Mesenchymal stem cell (in vitro differentiated cells and primary cell): ENCODE measurements at regions not wholly inside any gene's neighbourhood (a gene's known extent, or its start where the extent isn't known, plus 50 kb on each side); places are given as distances from the start of the nearest gene placed in this dataset.
A peak's percentile ranks its signal among the peaks of the same experiment; 100 is the strongest.

Experiments used
- DNase-seq: peaks from one replicate; pipeline ENCODE4 v3.0.0-alpha.2; 2013
- H2AFZ ChIP-seq: one replicate; pipeline ENCODE4 v1.6.1; 2013; ENCODE audit warnings: low read depth, mild to moderate bottlenecking, control low read depth, inconsistent platforms, low read length, moderate library complexity
- H2AK5ac ChIP-seq: 2 replicates; pipeline ENCODE4 v1.6.1; 2013; ENCODE audit warnings: low read length, moderate library complexity, mild to moderate bottlenecking, inconsistent platforms; ENCODE audit not compliant: severe bottlenecking
- H2BK120ac ChIP-seq: one replicate; pipeline ENCODE4 v1.6.1; 2013; ENCODE audit warnings: low read depth, mild to moderate bottlenecking, inconsistent platforms, low read length, moderate library complexity
- H2BK12ac ChIP-seq, 2 experiments: one replicate each; pipeline ENCODE4 v1.6.1; 2013; ENCODE audit warnings: inconsistent platforms in 2 of 2, low read length in 2 of 2, mild to moderate bottlenecking in 2 of 2, moderate library complexity in 2 of 2, control low read depth in 1 of 2
- H2BK15ac ChIP-seq: one replicate; pipeline ENCODE4 v1.6.1; 2013; ENCODE audit warnings: mild to moderate bottlenecking, low read depth, inconsistent platforms; ENCODE audit not compliant: poor library complexity, severe bottlenecking
- H2BK5ac ChIP-seq: 2 replicates; pipeline ENCODE4 v1.6.1; 2013; ENCODE audit warnings: low read depth, mild to moderate bottlenecking, low read length, control low read depth, inconsistent platforms; ENCODE audit not compliant: poor library complexity, severe bottlenecking
- H3K14ac ChIP-seq, 2 experiments: one replicate each; pipeline ENCODE4 v1.6.1; 2013; ENCODE audit warnings: inconsistent platforms in 2 of 2, low read length in 2 of 2, control low read depth in 1 of 2, mild to moderate bottlenecking in 1 of 2, moderate library complexity in 1 of 2
- H3K18ac ChIP-seq, 2 experiments: one replicate each; pipeline ENCODE4 v1.6.1; 2013; ENCODE audit warnings: inconsistent platforms in 2 of 2, low read length in 2 of 2, control low read depth in 1 of 2, low read depth in 1 of 2, mild to moderate bottlenecking in 1 of 2
- H3K23ac ChIP-seq, 2 experiments: one replicate each; pipeline ENCODE4 v1.6.1; 2013; ENCODE audit warnings: inconsistent platforms in 2 of 2, low read length in 2 of 2, mild to moderate bottlenecking in 2 of 2, moderate library complexity in 2 of 2, control low read depth in 1 of 2
- H3K27ac ChIP-seq: 2 replicates; pipeline ENCODE4 v1.5.1; 2013; ENCODE audit warnings: mild to moderate bottlenecking, moderate library complexity, low read length, control low read depth, inconsistent platforms; ENCODE audit not compliant: poor library complexity, severe bottlenecking
- H3K27me3 ChIP-seq, 2 experiments: 2 replicates each; pipeline versions ENCODE4 v1.6.1 to v1.7.0; 2013; ENCODE audit warnings: low read length in 2 of 2, mild to moderate bottlenecking in 2 of 2, moderate library complexity in 2 of 2, control low read depth in 1 of 2, inconsistent platforms in 1 of 2; ENCODE audit not compliant: control insufficient read depth in 1 of 2, insufficient read depth in 1 of 2
- H3K36me3 ChIP-seq, 2 experiments: 2 replicates each; pipeline versions ENCODE4 v1.6.1 to v1.7.0; 2013; ENCODE audit warnings: low read length in 2 of 2, control low read depth in 1 of 2, inconsistent platforms in 1 of 2, low read depth in 1 of 2, mild to moderate bottlenecking in 1 of 2; ENCODE audit not compliant: insufficient read depth in 2 of 2, control insufficient read depth in 1 of 2
- H3K4ac ChIP-seq, 2 experiments: one replicate each; pipeline ENCODE4 v1.6.1; 2013; ENCODE audit warnings: inconsistent platforms in 2 of 2, low read length in 2 of 2, mild to moderate bottlenecking in 2 of 2, moderate library complexity in 2 of 2, control low read depth in 1 of 2, low read depth in 1 of 2
- H3K4me1 ChIP-seq: 2 replicates; pipeline ENCODE4 v1.6.1; 2013; ENCODE audit warnings: low read depth, low read length, control low read depth; ENCODE audit not compliant: control insufficient read depth, insufficient read depth
- H3K4me2 ChIP-seq: 2 replicates; pipeline ENCODE4 v1.6.1; 2013; ENCODE audit warnings: low read length, mild to moderate bottlenecking, inconsistent platforms; ENCODE audit not compliant: poor library complexity, severe bottlenecking
- H3K4me3 ChIP-seq, 2 experiments: 2 replicates each; pipeline versions ENCODE4 v1.5.1 to v1.7.0; 2013; ENCODE audit warnings: low read length in 2 of 2, mild to moderate bottlenecking in 2 of 2, control low read depth in 1 of 2, low read depth in 1 of 2; ENCODE audit not compliant: insufficient read depth in 1 of 2
- H3K79me1 ChIP-seq: replicated peaks from 2 replicates; pipeline ENCODE4 v1.6.1; 2013; ENCODE audit warnings: mild to moderate bottlenecking, control low read depth, low read length, inconsistent platforms; ENCODE audit not compliant: poor library complexity, severe bottlenecking
- H3K9ac ChIP-seq: 2 replicates; pipeline ENCODE4 v1.7.0; 2013; ENCODE audit warnings: mild to moderate bottlenecking, low read length, moderate library complexity
- H3K9me3 ChIP-seq: 2 replicates; pipeline ENCODE4 v1.7.0; 2013; ENCODE audit warnings: mild to moderate bottlenecking, low read length; ENCODE audit not compliant: control insufficient read depth
- H4K8ac ChIP-seq: one replicate; pipeline ENCODE4 v1.6.1; 2013; ENCODE audit warnings: inconsistent platforms, mild to moderate bottlenecking, low read length, moderate library complexity
- H4K91ac ChIP-seq: one replicate; pipeline ENCODE4 v1.6.1; 2013; ENCODE audit warnings: mild to moderate bottlenecking, low read length, inconsistent platforms
- WGBS: methylation state at CpG from one replicate; pipeline ENCODE4 v1.1.7; 2013; ENCODE audit warnings: mixed read lengths; 5-methylcytosine and 5-hydroxymethylcytosine counted together

- 67% methylated on average over 9 of the region's 9 CpGs for WGBS
- Histone ChIP-seq H3K18ac (no peak overlapping the region), H3K27me3 (no peaks in the 10 kb centered on the region), H3K36me3 (no peaks in the 10 kb centered on the region), H2BK15ac (no peak overlapping the region), H4K8ac (no peak overlapping the region), H3K9ac (no peak overlapping the region), H3K9me3 (no peaks in the 10 kb centered on the region), H2AK5ac (no peak overlapping the region), H2BK120ac (no peak overlapping the region), H2BK12ac (peak overlapping the region in 1 of 2 experiments; percentile 32), H2BK5ac (no peak overlapping the region), H3K4me2 (no peak overlapping the region), H3K79me1 (no peaks in the 10 kb centered on the region), H3K14ac (no peak overlapping the region), H3K4ac (no peak overlapping the region), H3K4me3 (no peak overlapping the region), H3K4me1 (no peaks in the 10 kb centered on the region), H4K91ac (no peak overlapping the region), H2AFZ (no peak overlapping the region), H3K27ac (no peak overlapping the region), H3K23ac (no peak overlapping the region)
- peak; percentile 32 for DNase-seq
Measured at GRCh38 chr13:105908586-105908985, 626.9 kb downstream of the EFNB2 start.

GRCh38 chr13:105907319-105908019 is 628.0 kb downstream of the EFNB2 start:
- Histone ChIP-seq H2BK12ac (no peak overlapping the region), H3K9me3 (no peaks in the 10 kb centered on the region), H3K18ac (no peak overlapping the region), H3K14ac (no peak overlapping the region), H2BK15ac (no peak overlapping the region), H2BK120ac (no peak overlapping the region), H3K27me3 (no peaks in the 10 kb centered on the region), H2BK5ac (no peak overlapping the region), H3K4me3 (no peak overlapping the region), H3K4me1 (no peaks in the 10 kb centered on the region), H3K9ac (no peak overlapping the region), H4K91ac (no peak overlapping the region), H2AFZ (no peak overlapping the region), H2AK5ac (no peak overlapping the region), H3K4ac (no peak overlapping the region), H3K23ac (no peak overlapping the region), H3K79me1 (no peaks in the 10 kb centered on the region), H3K4me2 (no peak overlapping the region), H4K8ac (no peak overlapping the region), H3K36me3 (no peaks in the 10 kb centered on the region), H3K27ac (no peak overlapping the region)
- no peak for DNase-seq
- WGBS: 100% methylated on average over 2 of the region's 3 CpGs

- Histone ChIP-seq H3K27me3 (no peaks in the 10 kb centered on the region), H2BK12ac (peak overlapping the region in 1 of 2 experiments; percentile 29), H2BK15ac (no peak overlapping the region), H3K9me3 (no peaks in the 10 kb centered on the region), H2BK120ac (no peak overlapping the region), H3K9ac (no peak overlapping the region), H3K36me3 (no peaks in the 10 kb centered on the region), H3K4me2 (no peak overlapping the region), H3K23ac (no peak overlapping the region), H3K4me1 (no peaks in the 10 kb centered on the region), H4K91ac (no peak overlapping the region), H3K14ac (no peak overlapping the region), H3K4ac (no peak overlapping the region), H2BK5ac (no peak overlapping the region), H4K8ac (no peak overlapping the region), H3K18ac (no peak overlapping the region), H2AK5ac (no peak overlapping the region), H2AFZ (no peak overlapping the region), H3K79me1 (no peaks in the 10 kb centered on the region), H3K4me3 (no peak overlapping the region), H3K27ac (no peak overlapping the region)
- no peak for DNase-seq
- WGBS: over 99% methylated on average over 5 of the region's 5 CpGs
Measured at GRCh38 chr13:105906746-105907145, 628.7 kb downstream of the EFNB2 start.

- no peak overlapping the region for H3K4me3 ChIP-seq
- no peaks in the 10 kb centered on the region for H3K36me3 ChIP-seq
- H3K79me1 ChIP-seq: no peaks in the 10 kb centered on the region
- no peak for DNase-seq
- no peak overlapping the region for H3K4ac ChIP-seq
- no peak overlapping the region for H3K23ac ChIP-seq
- H3K9ac ChIP-seq: no peak overlapping the region
- no peak overlapping the region for H2AFZ ChIP-seq
- no peak overlapping the region for H3K18ac ChIP-seq
- no peak overlapping the region for H3K14ac ChIP-seq
- 95% methylated on average over 7 of the region's 9 CpGs for WGBS
- H2BK12ac ChIP-seq: peak overlapping the region in 1 of 2 experiments; percentile 6
- no peak overlapping the region for H3K4me2 ChIP-seq
- no peak overlapping the region for H2BK15ac ChIP-seq
- no peak overlapping the region for H2BK5ac ChIP-seq
- H2BK120ac ChIP-seq: no peak overlapping the region
- H4K91ac ChIP-seq: no peak overlapping the region
- no peak overlapping the region for H3K27ac ChIP-seq
- no peaks in the 10 kb centered on the region for H3K27me3 ChIP-seq
- H3K9me3 ChIP-seq: no peaks in the 10 kb centered on the region
- H2AK5ac ChIP-seq: no peak overlapping the region
- H3K4me1 ChIP-seq: no peaks in the 10 kb centered on the region
- H4K8ac ChIP-seq: no peak overlapping the region
Measured at GRCh38 chr13:105904034-105904742, 631.3 kb downstream of the EFNB2 start.
